Immature natural killer cell (primary cell): ENCODE measurements at regions not wholly inside any gene's neighbourhood (a gene's known extent, or its start where the extent isn't known, plus 50 kb on each side); places are given as distances from the start of the nearest gene placed in this dataset.
"Not testable (repeated sequence)": the region's sequence is repeated elsewhere in the genome, so short reads cannot be mapped to it uniquely, and the experiment has no call there.

Experiments used
- DNase-seq, 3 donors: peaks; one replicate each; pipeline ENCODE4 v3.0.0; 2022; ENCODE audit warnings: mixed read lengths in 1 of 3
- H3K27ac Mint-ChIP-seq, 6 donors: one replicate each; pipeline ENCODE4 v1.8.0; 2020; ENCODE audit warnings: mixed read lengths in 6 of 6, mild to moderate bottlenecking in 5 of 6, inconsistent platforms in 4 of 6, moderate library complexity in 3 of 6
- H3K27me3 Mint-ChIP-seq, 3 donors: one replicate each; pipeline ENCODE4 v1.8.0; 2020 to 2021; ENCODE audit warnings: low read depth in 3 of 3, mild to moderate bottlenecking in 3 of 3, mixed read lengths in 3 of 3, moderate library complexity in 3 of 3, inconsistent platforms in 1 of 3
- H3K36me3 Mint-ChIP-seq, 3 donors: one replicate each; pipeline ENCODE4 v1.8.0; 2020; ENCODE audit warnings: mixed read lengths in 3 of 3, inconsistent platforms in 2 of 3, mild to moderate bottlenecking in 2 of 3
- H3K4me1 Mint-ChIP-seq, 2 donors: one replicate each; pipeline ENCODE4 v1.8.0; 2020; ENCODE audit warnings: inconsistent platforms in 2 of 2, mild to moderate bottlenecking in 2 of 2, mixed read lengths in 2 of 2, moderate library complexity in 1 of 2
- H3K4me3 Mint-ChIP-seq, 5 donors: one replicate each; pipeline ENCODE4 v1.8.0; 2020; ENCODE audit warnings: mild to moderate bottlenecking in 5 of 5, mixed read lengths in 5 of 5, inconsistent platforms in 3 of 5, moderate library complexity in 3 of 5
- H3K9me3 Mint-ChIP-seq, 6 donors: one replicate each; pipeline ENCODE4 v1.8.0; 2020; ENCODE audit warnings: mild to moderate bottlenecking in 6 of 6, mixed read lengths in 6 of 6, inconsistent platforms in 4 of 6, moderate library complexity in 3 of 6

DNA sequence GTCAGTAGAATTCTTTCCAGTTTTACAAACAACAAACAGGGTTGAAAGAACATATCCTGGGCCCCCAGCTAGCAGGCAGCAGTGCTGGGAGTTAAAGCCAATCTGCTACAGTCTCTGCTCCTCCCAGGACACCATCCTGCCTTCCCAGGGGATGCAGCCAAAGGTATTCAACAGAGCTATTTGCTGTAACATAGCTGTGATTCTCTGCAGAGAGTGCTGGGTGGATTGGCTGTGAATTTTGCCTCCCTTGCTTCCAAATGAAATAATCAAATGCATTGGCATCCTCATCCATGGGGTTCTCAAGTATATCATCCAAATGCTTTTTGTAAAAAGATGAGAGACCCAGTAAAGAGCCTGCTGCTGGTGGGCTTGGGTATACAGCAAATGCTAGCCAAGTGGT, 124.3 kb downstream of the NPIPB5 start:
- DNase-seq: no peak
- no peaks in the 10 kb centered on the region for H3K36me3 Mint-ChIP-seq
- H3K4me1 Mint-ChIP-seq: no peaks in the 10 kb centered on the region
- H3K27me3 Mint-ChIP-seq: peaks cover 1 to 3% (median 1%) of the 10 kb centered on the region in 3 donors
- no peak overlapping the region for H3K4me3 Mint-ChIP-seq
- no peak overlapping the region for H3K27ac Mint-ChIP-seq
- no peaks in the 10 kb centered on the region for H3K9me3 Mint-ChIP-seq

DNA sequence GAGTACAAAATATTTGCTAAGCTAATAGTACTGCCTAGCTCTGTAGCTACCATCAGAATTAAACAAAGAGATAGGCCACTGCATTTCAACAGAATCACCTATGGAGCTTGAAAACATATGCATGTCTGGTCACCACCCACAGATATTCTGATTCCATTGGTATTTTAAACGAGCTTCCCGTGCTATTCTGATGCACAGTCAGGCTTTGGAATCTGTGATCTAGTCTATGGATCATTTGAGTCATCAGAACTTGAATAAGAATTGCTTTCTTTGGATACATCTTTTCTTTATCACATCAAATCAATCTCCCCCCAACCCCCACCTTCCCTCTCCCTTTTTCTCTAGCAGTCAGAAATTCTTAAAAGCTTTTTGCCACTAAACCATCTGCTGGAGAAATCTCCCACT, 124.7 kb downstream of the NPIPB5 start:
- DNase-seq: no peak
- no peaks in the 10 kb centered on the region for H3K4me1 Mint-ChIP-seq
- H3K4me3 Mint-ChIP-seq: no peak overlapping the region
- no peak overlapping the region for H3K27ac Mint-ChIP-seq
- no peaks in the 10 kb centered on the region for H3K9me3 Mint-ChIP-seq
- no peaks in the 10 kb centered on the region for H3K36me3 Mint-ChIP-seq
- H3K27me3 Mint-ChIP-seq: peaks cover 1 to 3% (median 1%) of the 10 kb centered on the region in 3 donors

DNA sequence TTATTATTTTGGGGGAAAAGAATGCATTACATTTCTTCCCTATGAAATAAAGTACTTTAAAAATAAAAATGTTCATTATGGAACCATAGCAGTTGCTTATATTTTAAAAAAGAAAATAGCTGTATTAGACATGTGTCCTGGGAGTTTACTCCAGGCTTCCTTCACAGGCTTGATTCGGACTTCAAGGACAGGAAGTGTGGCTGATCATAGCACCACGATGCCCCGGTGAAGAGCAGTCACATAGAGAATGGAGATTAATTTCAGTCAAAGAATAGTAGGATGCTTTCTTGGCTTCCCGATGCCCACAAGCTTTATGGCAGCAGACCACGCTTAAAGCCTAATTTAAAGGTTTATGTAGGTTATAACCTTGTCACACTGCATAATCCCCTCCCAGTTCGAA, 125.1 kb downstream of the NPIPB5 start:
- H3K4me3 Mint-ChIP-seq: no peak overlapping the region
- no peaks in the 10 kb centered on the region for H3K36me3 Mint-ChIP-seq
- H3K27me3 Mint-ChIP-seq: peaks cover 1 to 3% (median 1%) of the 10 kb centered on the region in 3 donors
- no peak for DNase-seq
- no peak overlapping the region for H3K27ac Mint-ChIP-seq
- H3K4me1 Mint-ChIP-seq: no peaks in the 10 kb centered on the region
- H3K9me3 Mint-ChIP-seq: no peaks in the 10 kb centered on the region

DNA sequence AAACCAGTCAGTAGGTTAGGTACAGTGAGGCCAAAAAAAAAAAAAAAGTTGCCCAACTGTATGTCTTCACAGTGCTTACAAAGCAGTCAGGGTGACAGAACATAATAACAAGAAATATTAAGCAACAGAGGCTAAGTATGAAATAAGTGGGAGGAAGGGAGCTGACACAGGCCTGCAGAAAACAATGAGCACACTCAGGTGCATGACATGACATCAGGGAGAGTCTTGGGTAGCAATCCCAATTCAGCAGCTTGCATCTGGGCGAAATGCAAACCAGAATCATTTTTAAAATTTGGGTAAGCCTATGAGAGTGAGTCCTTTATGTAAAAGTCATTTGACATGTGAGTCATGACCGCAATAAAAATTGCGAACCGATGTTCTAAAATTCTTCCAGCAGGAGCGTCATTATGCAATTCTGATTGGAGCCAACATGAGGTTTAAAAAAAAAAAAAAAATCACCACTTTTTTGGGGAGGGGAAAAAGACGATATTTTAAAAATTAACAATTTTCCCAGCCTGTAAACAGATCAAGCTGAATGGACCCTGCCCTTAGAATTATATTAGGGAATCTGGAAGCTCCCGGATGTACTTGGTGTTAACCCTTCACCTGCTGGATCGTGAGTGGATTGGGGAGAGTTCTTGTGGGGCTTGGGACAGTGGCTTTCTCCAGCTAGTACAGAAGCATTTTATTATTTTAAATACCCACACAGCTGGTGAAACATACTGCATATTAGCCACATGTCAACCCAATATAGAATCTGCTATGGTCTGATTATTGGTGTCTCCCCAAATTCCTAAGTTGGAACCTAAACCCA, 127.9 kb downstream of the NPIPB5 start:
- Mint-ChIP-seq H3K4me3 (no peak overlapping the region), H3K36me3 (no peaks in the 10 kb centered on the region), H3K9me3 (no peaks in the 10 kb centered on the region), H3K27me3 (peaks cover 0 to 3% (median 1%) of the 10 kb centered on the region in 3 donors), H3K27ac (no peak overlapping the region), H3K4me1 (no peaks in the 10 kb centered on the region)
- DNase-seq: no peak

DNA sequence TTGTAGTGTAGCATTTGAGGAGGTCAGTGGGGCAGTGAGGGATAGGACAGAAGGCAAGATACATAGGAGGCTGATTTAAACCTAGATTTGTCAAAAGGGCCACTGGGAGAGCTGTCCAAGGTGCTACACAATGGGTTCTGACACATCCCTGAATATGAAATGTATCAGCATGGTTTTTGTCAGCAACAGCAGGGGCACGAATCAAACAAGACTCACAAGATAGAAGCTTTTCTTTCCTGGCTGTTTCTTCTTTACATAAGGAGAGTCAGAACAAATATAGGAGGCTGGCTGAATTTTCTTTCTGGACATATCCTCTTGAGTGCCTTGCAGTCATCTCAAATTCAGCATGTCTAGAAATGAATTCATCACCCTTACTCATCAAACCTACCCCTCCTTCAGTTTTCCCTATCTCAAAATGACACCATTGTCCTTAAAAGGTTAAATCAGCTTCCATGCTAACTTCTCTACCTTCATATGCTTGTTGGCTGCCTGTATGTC, 130.5 kb downstream of the NPIPB5 start:
- H3K9me3 Mint-ChIP-seq: no peaks in the 10 kb centered on the region

DNA sequence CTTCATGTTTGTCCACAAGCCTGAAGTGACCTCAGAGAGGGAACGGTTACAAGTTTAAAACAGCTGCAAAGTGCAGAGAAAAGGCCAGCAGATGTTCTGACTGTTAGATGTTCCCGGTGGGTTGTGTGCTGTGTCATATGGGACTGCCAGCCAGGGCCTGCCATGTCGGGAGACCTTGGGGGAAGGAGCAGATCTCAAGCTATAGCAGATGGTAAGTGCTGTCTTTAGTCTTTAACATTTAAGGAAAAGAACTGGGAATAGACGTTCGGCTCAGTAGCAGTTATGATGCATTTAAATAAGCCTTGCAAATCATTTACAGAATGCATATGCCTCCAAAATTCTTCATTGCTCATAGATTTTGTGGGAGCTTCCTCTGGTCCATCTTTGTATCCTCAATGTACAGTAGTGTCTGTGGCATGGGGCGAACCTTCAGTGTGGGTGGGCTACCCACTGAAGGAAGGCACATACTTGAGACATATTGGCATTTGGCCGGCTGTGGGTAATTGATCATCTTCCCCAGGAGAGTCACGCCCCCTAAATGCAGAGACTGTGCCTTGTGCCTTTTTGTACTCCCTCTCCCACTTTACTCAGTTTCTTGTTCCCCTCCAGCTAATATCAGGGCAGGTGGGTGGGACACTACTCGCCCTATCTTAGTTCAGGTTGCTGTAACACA, 131.9 kb downstream of the NPIPB5 start:
- Mint-ChIP-seq H3K27me3 (no peaks in the 10 kb centered on the region), H3K4me1 (no peaks in the 10 kb centered on the region), H3K4me3 (no peak overlapping the region), H3K27ac (no peak overlapping the region), H3K36me3 (no peaks in the 10 kb centered on the region), H3K9me3 (no peaks in the 10 kb centered on the region)
- no peak for DNase-seq

More for the DNA sequence above, 130.5 kb downstream of the NPIPB5 start:
- Mint-ChIP-seq H3K27me3 (no peaks in the 10 kb centered on the region), H3K36me3 (no peaks in the 10 kb centered on the region), H3K27ac (no peak overlapping the region), H3K4me3 (no peak overlapping the region), H3K4me1 (no peaks in the 10 kb centered on the region)
- no peak for DNase-seq

DNA sequence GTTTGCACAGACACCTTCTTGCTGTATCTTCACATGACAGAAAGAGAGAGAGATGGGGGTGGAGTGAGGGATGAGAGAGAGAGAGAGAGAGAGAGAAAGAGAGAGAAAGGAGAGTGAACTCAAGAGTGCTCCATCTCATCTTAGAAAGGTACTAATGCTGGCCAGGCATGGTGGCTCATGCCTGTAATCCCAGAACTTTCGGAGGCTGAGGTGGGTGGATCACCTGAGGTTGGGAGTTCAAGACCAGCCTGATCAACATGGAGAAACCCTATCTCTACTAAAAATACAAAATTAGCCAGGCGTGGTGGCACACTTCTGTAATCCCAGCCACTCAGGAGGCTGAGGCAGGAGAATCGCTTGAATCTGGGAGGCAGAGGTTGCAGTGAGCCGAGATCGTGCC, 132.5 kb downstream of the NPIPB5 start:
- H3K9me3 Mint-ChIP-seq, H3K27ac Mint-ChIP-seq, DNase-seq, H3K27me3 Mint-ChIP-seq, H3K4me3 Mint-ChIP-seq, H3K36me3 Mint-ChIP-seq, H3K4me1 Mint-ChIP-seq: not testable (repeated sequence)

DNA sequence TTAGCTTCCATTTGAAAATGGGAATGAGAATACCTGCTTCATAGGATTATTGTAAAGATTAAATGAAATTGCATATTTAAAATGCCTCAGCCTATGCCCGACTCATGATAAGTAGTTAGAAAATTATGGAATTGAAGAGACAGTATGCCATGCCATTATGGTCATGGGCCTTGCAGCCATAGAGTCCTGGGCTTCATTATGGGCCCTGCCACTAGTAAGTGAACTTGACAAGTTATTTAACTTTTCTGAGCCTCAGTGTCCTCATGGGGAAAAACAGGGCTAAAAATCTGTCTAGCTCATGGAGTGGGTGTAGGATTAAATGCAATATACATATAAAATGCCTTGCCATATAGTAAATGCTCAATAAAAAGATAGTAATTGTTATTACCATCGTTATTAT, 133.2 kb downstream of the NPIPB5 start:
- H3K4me3 Mint-ChIP-seq: no peak overlapping the region
- no peaks in the 10 kb centered on the region for H3K27me3 Mint-ChIP-seq
- H3K27ac Mint-ChIP-seq: no peak overlapping the region

DNA sequence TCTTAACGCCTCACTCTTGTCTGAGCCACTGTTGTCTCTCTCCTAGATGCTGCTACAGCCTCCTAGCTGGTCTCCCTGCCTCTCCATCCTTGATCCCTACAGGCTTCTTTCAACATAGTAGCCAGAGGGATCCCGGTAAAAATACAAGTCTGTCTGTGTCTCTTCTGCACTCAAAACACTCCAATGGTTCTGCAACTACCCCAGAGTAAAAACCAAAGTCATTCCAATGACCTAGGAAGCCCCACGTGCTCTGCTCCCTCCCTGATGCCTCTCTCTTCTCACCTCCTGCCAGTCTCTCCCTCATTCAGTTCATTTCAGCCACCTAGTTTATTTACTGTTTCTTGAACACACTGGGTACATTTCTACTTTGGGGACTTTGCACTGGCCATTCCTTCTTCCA, 135.2 kb downstream of the NPIPB5 start:
- peaks cover 0 to 4% (median 3%) of the 10 kb centered on the region in 3 donors for H3K27me3 Mint-ChIP-seq
- no peak overlapping the region for H3K27ac Mint-ChIP-seq
- no peak overlapping the region for H3K4me3 Mint-ChIP-seq
- no peak for DNase-seq
- no peaks in the 10 kb centered on the region for H3K4me1 Mint-ChIP-seq
- no peaks in the 10 kb centered on the region for H3K36me3 Mint-ChIP-seq
- no peaks in the 10 kb centered on the region for H3K9me3 Mint-ChIP-seq

More for the DNA sequence above, 133.2 kb downstream of the NPIPB5 start:
- Mint-ChIP-seq H3K36me3 (no peaks in the 10 kb centered on the region), H3K4me1 (no peaks in the 10 kb centered on the region), H3K9me3 (no peaks in the 10 kb centered on the region)
- no peak for DNase-seq

DNA sequence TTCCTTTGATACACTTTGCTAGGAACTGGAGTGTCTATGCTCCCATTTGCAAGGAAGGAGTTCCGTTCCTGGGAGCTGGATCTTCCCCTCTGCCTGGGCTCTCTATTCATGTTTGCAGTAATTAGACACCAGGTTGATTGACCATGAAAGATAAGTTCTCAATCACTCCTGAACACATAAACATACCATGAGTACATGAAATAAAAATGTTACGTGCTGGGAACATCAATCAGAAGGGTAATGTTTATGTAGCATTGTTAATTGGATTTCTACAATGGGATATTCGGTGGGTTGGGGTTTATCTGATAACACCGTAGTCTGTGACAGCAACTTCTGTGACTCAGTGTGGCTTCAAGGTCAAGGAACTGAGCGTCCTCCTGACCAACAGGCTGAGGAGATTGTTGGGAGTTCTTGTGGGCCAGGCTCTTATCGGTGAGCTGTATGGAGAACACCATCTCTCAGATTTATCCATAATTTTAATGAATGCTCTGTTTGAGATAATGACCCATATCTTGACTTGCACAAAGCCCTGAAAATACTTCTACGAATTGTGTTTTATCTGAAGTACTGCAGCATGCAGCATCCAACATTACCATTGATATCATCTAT, 136.4 kb downstream of the NPIPB5 start:
- Mint-ChIP-seq H3K9me3 (no peaks in the 10 kb centered on the region), H3K4me3 (no peak overlapping the region), H3K27me3 (peaks cover 0 to 7% (median 3%) of the 10 kb centered on the region in 3 donors), H3K27ac (no peak overlapping the region), H3K4me1 (no peaks in the 10 kb centered on the region), H3K36me3 (no peaks in the 10 kb centered on the region)
- DNase-seq: no peak

DNA sequence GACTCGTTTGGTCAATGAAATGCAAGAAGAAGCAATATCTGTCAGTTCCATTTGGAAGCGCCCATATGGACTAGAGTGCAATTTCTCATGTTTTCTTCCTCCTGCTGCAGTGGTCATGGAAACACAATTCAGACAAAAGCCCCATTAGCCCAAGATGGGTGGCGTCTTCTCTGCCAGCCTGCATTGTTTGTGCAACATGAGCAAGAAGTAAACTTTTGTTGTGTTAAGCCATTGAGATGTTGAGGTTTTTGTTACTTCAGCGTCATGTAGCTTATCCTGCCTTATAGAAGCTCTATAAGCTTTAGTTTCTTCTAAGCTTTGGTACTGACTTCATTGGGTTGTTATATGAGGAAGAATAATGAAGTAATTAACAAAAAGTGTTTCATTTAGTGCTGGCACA, 137.4 kb downstream of the NPIPB5 start:
- Mint-ChIP-seq H3K27ac (no peak overlapping the region), H3K9me3 (no peaks in the 10 kb centered on the region), H3K27me3 (peaks cover 0 to 7% (median 3%) of the 10 kb centered on the region in 3 donors), H3K4me3 (no peak overlapping the region), H3K36me3 (no peaks in the 10 kb centered on the region), H3K4me1 (no peaks in the 10 kb centered on the region)
- DNase-seq: no peak

DNA sequence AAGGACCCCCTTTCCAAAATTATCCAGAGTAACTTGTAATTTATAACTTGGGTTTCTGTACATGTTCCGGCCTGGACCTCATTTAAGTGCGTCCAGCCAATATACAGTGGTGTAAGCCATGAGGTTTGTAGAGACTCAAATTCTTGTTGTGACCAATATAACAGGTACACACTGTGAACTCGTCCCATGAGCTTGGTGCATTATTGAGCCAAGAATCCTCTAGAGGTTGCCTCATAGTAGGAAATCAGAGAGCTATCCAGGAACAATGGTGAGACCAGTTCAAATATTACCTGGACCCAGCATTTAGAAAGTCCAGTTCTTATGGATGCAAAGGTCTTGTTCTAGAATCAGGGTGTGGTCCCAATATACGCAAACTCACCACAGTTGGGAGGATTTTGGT, 138.2 kb downstream of the NPIPB5 start:
- Mint-ChIP-seq H3K27ac (no peak overlapping the region), H3K36me3 (no peaks in the 10 kb centered on the region), H3K9me3 (no peaks in the 10 kb centered on the region), H3K27me3 (peaks cover 0 to 7% (median 3%) of the 10 kb centered on the region in 3 donors), H3K4me1 (no peaks in the 10 kb centered on the region), H3K4me3 (no peak overlapping the region)
- no peak for DNase-seq

DNA sequence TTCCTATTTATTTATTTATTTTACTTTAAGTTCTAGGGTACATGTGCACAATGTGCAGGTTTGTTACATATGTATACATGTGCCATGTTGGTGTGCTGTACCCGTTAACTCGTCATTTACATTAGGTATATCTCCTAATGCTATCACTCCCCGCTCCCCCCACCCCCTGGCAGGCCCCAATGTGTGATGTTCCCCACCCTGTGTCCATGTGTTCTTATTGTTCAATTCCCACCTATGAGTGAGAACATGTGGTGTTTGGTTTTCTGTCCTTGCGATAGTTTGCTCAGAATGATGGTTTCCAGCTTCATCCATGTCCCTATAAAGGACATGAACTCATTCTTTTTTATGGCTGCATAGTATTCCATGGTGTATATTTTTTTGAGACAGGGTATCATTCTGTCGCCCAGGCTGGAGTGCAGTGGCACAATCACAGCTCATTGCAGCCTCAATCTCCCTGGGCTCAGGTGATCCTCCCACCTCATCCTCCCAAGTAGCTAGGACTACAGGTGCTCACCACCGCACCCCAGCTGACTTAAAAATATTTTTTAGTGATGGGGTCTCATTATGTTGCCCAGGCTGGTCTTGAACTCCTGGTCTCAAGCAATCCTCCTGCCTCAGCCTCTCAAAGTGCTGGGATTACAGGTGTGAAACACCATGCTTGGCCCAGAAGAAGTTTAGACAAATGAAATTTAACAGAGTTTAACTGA, 140.6 kb downstream of the NPIPB5 start:
- not testable (repeated sequence) for H3K4me1 Mint-ChIP-seq

DNA sequence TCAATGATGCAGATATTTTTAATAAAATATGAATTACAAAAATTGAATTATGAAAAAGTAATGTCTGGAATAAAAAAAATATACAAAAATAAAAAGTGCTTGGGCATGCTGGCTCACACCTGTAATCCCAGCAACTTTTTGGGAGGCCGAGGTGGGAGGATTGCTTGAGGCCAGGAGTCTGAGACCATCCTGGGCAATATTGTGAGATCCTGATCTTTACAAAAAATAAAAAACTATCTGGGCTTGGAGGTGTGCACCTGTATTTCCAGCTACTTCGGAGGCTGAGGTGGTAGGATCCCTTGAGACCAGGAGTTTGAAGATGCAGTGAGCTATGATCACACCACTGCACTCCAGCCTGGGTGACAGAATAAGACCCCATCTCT, 141.8 kb downstream of the NPIPB5 start:
- H3K27me3 Mint-ChIP-seq: peaks cover 0 to 7% (median 7%) of the 10 kb centered on the region in 3 donors

More for the DNA sequence above, 140.6 kb downstream of the NPIPB5 start:
- not testable (repeated sequence) for H3K36me3 Mint-ChIP-seq, H3K27me3 Mint-ChIP-seq, H3K4me3 Mint-ChIP-seq, H3K9me3 Mint-ChIP-seq, DNase-seq, H3K27ac Mint-ChIP-seq

More for the DNA sequence above, 141.8 kb downstream of the NPIPB5 start:
- Mint-ChIP-seq H3K9me3 (no peaks in the 10 kb centered on the region), H3K4me1 (no peaks in the 10 kb centered on the region), H3K4me3 (no peak overlapping the region), H3K27ac (no peak overlapping the region), H3K36me3 (no peaks in the 10 kb centered on the region)
- DNase-seq: no peak
